H9 (cell line): ENCODE measurements at regions not wholly inside any gene's neighbourhood (a gene's known extent, or its start where the extent isn't known, plus 50 kb on each side); places are given as distances from the start of the nearest gene placed in this dataset.

Source experiments
- DNase-seq: peaks from one replicate; pipeline ENCODE4 v3.0.0-alpha.2; 2017
- H2AFZ ChIP-seq: one replicate; pipeline ENCODE4 v1.6.1; 2013; ENCODE audit warnings: mild to moderate bottlenecking, low read length, control low read depth, moderate library complexity
- H2AK5ac ChIP-seq: 2 replicates; pipeline ENCODE4 v1.6.1; 2013; ENCODE audit warnings: low read length, control low read depth, mixed read lengths; ENCODE audit not compliant: insufficient read length
- H2BK120ac ChIP-seq: one replicate; pipeline ENCODE4 v1.6.1; 2013; ENCODE audit warnings: low read depth, mild to moderate bottlenecking, low read length, control low read depth, inconsistent platforms; ENCODE audit not compliant: poor library complexity, severe bottlenecking
- H2BK12ac ChIP-seq: 2 replicates; pipeline ENCODE4 v1.6.1; 2013; ENCODE audit warnings: low read length, control low read depth, mixed read lengths, low read depth; ENCODE audit not compliant: insufficient read length
- H2BK15ac ChIP-seq: 2 replicates; pipeline ENCODE4 v1.6.1; 2013; ENCODE audit warnings: low read depth, low read length, control low read depth
- H2BK20ac ChIP-seq: one replicate; pipeline ENCODE4 v1.6.1; 2013; ENCODE audit warnings: low read depth, mild to moderate bottlenecking, low read length, control low read depth, inconsistent platforms; ENCODE audit not compliant: poor library complexity, severe bottlenecking
- H2BK5ac ChIP-seq: 2 replicates; pipeline ENCODE4 v1.6.1; 2013; ENCODE audit warnings: low read length, control low read depth, mixed read lengths; ENCODE audit not compliant: insufficient read length
- H3K14ac ChIP-seq: 2 replicates; pipeline ENCODE4 v1.6.1; 2013; ENCODE audit warnings: low read length, control low read depth; ENCODE audit not compliant: insufficient read depth
- H3K18ac ChIP-seq: 2 replicates; pipeline ENCODE4 v1.6.1; 2013; ENCODE audit warnings: low read depth, mild to moderate bottlenecking, mixed read lengths, low read length, control low read depth; ENCODE audit not compliant: insufficient read length
- H3K23ac ChIP-seq: 2 replicates; pipeline ENCODE4 v1.6.1; 2013; ENCODE audit warnings: low read length, control low read depth, mixed read lengths, low read depth; ENCODE audit not compliant: insufficient read length
- H3K23me2 ChIP-seq: 2 replicates; pipeline ENCODE4 v1.6.1; 2013; ENCODE audit warnings: low read depth, mild to moderate bottlenecking, mixed read lengths, low read length, control low read depth; ENCODE audit not compliant: insufficient read length, poor library complexity, severe bottlenecking
- H3K27ac ChIP-seq: 2 replicates; pipeline ENCODE4 v1.5.1; 2013; ENCODE audit warnings: low read length, control low read depth, mixed read lengths, low read depth; ENCODE audit not compliant: insufficient read length
- H3K27me3 ChIP-seq: 2 replicates; pipeline ENCODE4 v1.6.1; 2013; ENCODE audit warnings: low read length, control low read depth, inconsistent platforms; ENCODE audit not compliant: insufficient read depth
- H3K4ac ChIP-seq: 2 replicates; pipeline ENCODE4 v1.6.1; 2013; ENCODE audit warnings: low read depth, mild to moderate bottlenecking, control low read depth, inconsistent platforms, low read length, moderate library complexity
- H3K4me1 ChIP-seq: 2 replicates; pipeline ENCODE4 v1.6.1; 2013; ENCODE audit warnings: low read length, control low read depth, inconsistent platforms; ENCODE audit not compliant: insufficient read depth
- H3K4me2 ChIP-seq: 2 replicates; pipeline ENCODE4 v1.6.1; 2013; ENCODE audit warnings: low read length, control low read depth, mixed read lengths; ENCODE audit not compliant: insufficient read length, insufficient read depth
- H3K56ac ChIP-seq: 2 replicates; pipeline ENCODE4 v1.6.1; 2013; ENCODE audit warnings: low read depth, mild to moderate bottlenecking, mixed read lengths, low read length, control low read depth; ENCODE audit not compliant: insufficient read length
- H3K79me1 ChIP-seq: 2 replicates; pipeline ENCODE4 v1.6.1; 2013; ENCODE audit warnings: low read depth, mild to moderate bottlenecking, moderate library complexity, low read length, control low read depth, inconsistent platforms; ENCODE audit not compliant: insufficient read depth, poor library complexity, severe bottlenecking
- H3K79me2 ChIP-seq: 2 replicates; pipeline ENCODE4 v1.6.1; 2013; ENCODE audit warnings: low read length, control low read depth, inconsistent platforms; ENCODE audit not compliant: insufficient read depth
- H3K9ac ChIP-seq: 2 replicates; pipeline ENCODE4 v1.6.1; 2013; ENCODE audit warnings: low read length, control low read depth, mixed read lengths; ENCODE audit not compliant: insufficient read length; ENCODE audit errors: extremely low read depth
- H3K9me3 ChIP-seq: one replicate; pipeline ENCODE4 v1.6.1; 2013; ENCODE audit warnings: low read depth, low read length, inconsistent platforms; ENCODE audit not compliant: control insufficient read depth
- H3T11ph ChIP-seq: one replicate; pipeline ENCODE4 v1.6.1; 2013; ENCODE audit warnings: mild to moderate bottlenecking, low read length, control low read depth, inconsistent platforms
- H4K20me1 ChIP-seq: one replicate; pipeline ENCODE4 v1.6.1; 2013; ENCODE audit not compliant: control insufficient read depth, insufficient read length, insufficient read depth
- H4K5ac ChIP-seq: 2 replicates; pipeline ENCODE4 v1.6.1; 2013; ENCODE audit warnings: low read depth, mild to moderate bottlenecking, mixed read lengths, low read length, control low read depth; ENCODE audit not compliant: insufficient read length
- H4K8ac ChIP-seq: replicated peaks from 2 replicates; pipeline ENCODE4 v1.6.1; 2013; ENCODE audit warnings: low read length, control low read depth, mixed read lengths, low read depth; ENCODE audit not compliant: insufficient read length
- H4K91ac ChIP-seq: 2 replicates; pipeline ENCODE4 v1.6.1; 2013; ENCODE audit warnings: low read depth, mild to moderate bottlenecking, moderate library complexity, mixed read lengths, low read length, control low read depth; ENCODE audit not compliant: insufficient read length
- H3K27ac Mint-ChIP-seq, 3 experiments: 2 replicates in 2 of 3; 3 replicates in 1 of 3; pipeline ENCODE4 v1.8.0; 2020 to 2021; ENCODE audit warnings: mixed read lengths in 3 of 3, mild to moderate bottlenecking in 1 of 3, moderate library complexity in 1 of 3
- H3K27me3 Mint-ChIP-seq: 2 replicates; pipeline ENCODE4 v1.8.0; 2021; ENCODE audit warnings: low read depth, mild to moderate bottlenecking, moderate library complexity, mixed read lengths
- H3K36me3 Mint-ChIP-seq, 3 experiments: 2 replicates in 2 of 3; 3 replicates in 1 of 3; pipeline ENCODE4 v1.8.0; 2020 to 2021; ENCODE audit warnings: low read depth in 3 of 3, mixed read lengths in 3 of 3; ENCODE audit not compliant: insufficient read depth in 1 of 3
- H3K4me1 Mint-ChIP-seq, 2 experiments: 2 replicates each; pipeline ENCODE4 v1.8.0; 2020; ENCODE audit warnings: mixed read lengths in 2 of 2
- H3K4me3 Mint-ChIP-seq, 2 experiments: 2 replicates in 1 of 2; 3 replicates in 1 of 2; pipeline ENCODE4 v1.8.0; 2020 to 2021; ENCODE audit warnings: mild to moderate bottlenecking in 2 of 2, mixed read lengths in 2 of 2, moderate library complexity in 1 of 2
- H3K9me3 Mint-ChIP-seq, 2 experiments: 2 replicates in 1 of 2; 3 replicates in 1 of 2; pipeline ENCODE4 v1.8.0; 2020; ENCODE audit warnings: mild to moderate bottlenecking in 2 of 2, mixed read lengths in 2 of 2, moderate library complexity in 1 of 2
- CTCF ChIP-seq: fragments of 200-600 bp; sonication (generic); conservative IDR thresholded peaks from 3 replicates; pipeline ENCODE4 v1.8.0; 2021; ENCODE audit warnings: antibody characterized with exemption, mild to moderate bottlenecking
- WGBS: extraction: QIAGEN DNeasy Blood & Tissue Kit; methylation state at CpG from one replicate; pipeline ENCODE4 v1.1.7; 2013; ENCODE audit warnings: missing lambda C conversion rate, low lambda C conversion rate, mixed read lengths; ENCODE audit not compliant: insufficient read length; ENCODE audit errors: extremely low coverage; 5-methylcytosine and 5-hydroxymethylcytosine counted together

- Histone ChIP-seq H2BK120ac (no peak overlapping the region), H3K14ac (no peak overlapping the region), H3K27me3 (no peaks in the 10 kb centered on the region), H3K4me2 (no peak overlapping the region), H3K9ac (no peak overlapping the region), H2AK5ac (no peak overlapping the region), H2BK5ac (no peak overlapping the region), H2BK20ac (no peak overlapping the region), H3K4ac (no peak overlapping the region), H3K79me1 (no peaks in the 10 kb centered on the region), H3K23ac (no peak overlapping the region), H3K27ac (no peak overlapping the region), H3K56ac (no peak overlapping the region), H2AFZ (no peak overlapping the region), H2BK15ac (no peak overlapping the region), H3K4me1 (no peaks in the 10 kb centered on the region), H3K18ac (no peak overlapping the region), H4K8ac (no peak overlapping the region), H3K79me2 (no peaks in the 10 kb centered on the region), H2BK12ac (no peak overlapping the region), H3K9me3 (no peaks in the 10 kb centered on the region), H3K23me2 (no peaks in the 10 kb centered on the region), H3T11ph (no peak overlapping the region), H4K91ac (no peak overlapping the region), H4K20me1 (no peaks in the 10 kb centered on the region), H4K5ac (no peak overlapping the region)
- Mint-ChIP-seq H3K4me3 (no peak overlapping the region), H3K4me1 (peaks cover 0 to 8% of the 10 kb centered on the region in 2 experiments; a peak in 2 of 4 replicates), H3K36me3 (peaks cover 0 to 4% (median 0%) of the 10 kb centered on the region in 3 experiments; a peak in 2 of 7 replicates), H3K27me3 (peaks cover 18% of the 10 kb centered on the region), H3K27ac (no peak overlapping the region; a peak in 1 of 7 replicates), H3K9me3 (peaks cover 6% of the 10 kb centered on the region in 2 experiments)
- TF ChIP-seq CTCF, result no peak
- no peak for DNase-seq
- WGBS, result no CpG with 5 or more reads among the region's 9 CpGs
Observed at GRCh38 chr9:126050605-126050990, 276.0 kb upstream of the MVB12B start.
